CD4-positive, CD25-positive, alpha-beta regulatory T cell (primary cell): ENCODE measurements at regions not wholly inside any gene's neighbourhood (a gene's known extent, or its start where the extent isn't known, plus 50 kb on each side); places are given as distances from the start of the nearest gene placed in this dataset.

Experiments used
- ATAC-seq, 2 donors: fragments of 150-1000 bp; cut with Tn5 transposase; one replicate each; pipeline ENCODE4 v1.10.0; 2021; ENCODE audit warnings: low read depth in 2 of 2, moderate number of reproducible peaks in 2 of 2, moderate library complexity in 1 of 2
- DNase-seq, 3 donors: peaks; one replicate each; pipeline versions ENCODE4 v3.0.0 to v3.0.0-alpha.2; 2012 to 2022; ENCODE audit warnings: mixed read lengths in 1 of 3
- H3K27ac ChIP-seq: one replicate; pipeline ENCODE4 v1.7.0; 2013; ENCODE audit warnings: mild to moderate bottlenecking, low read length; ENCODE audit not compliant: insufficient read depth, poor library complexity, severe bottlenecking
- H3K27me3 ChIP-seq: one replicate; pipeline ENCODE4 v1.7.0; 2013; ENCODE audit warnings: low read length; ENCODE audit not compliant: control insufficient read depth, insufficient read depth
- H3K36me3 ChIP-seq: one replicate; pipeline ENCODE4 v1.7.0; 2013; ENCODE audit warnings: mild to moderate bottlenecking, low read length, moderate library complexity; ENCODE audit not compliant: control insufficient read depth, insufficient read depth
- H3K4me1 ChIP-seq: 2 replicates; pipeline ENCODE4 v1.7.0; 2013; ENCODE audit warnings: mild to moderate bottlenecking, low read length; ENCODE audit not compliant: insufficient read depth, control insufficient read depth, poor library complexity, severe bottlenecking
- H3K4me3 ChIP-seq: one replicate; pipeline ENCODE4 v1.7.0; 2013; ENCODE audit warnings: low read depth, mild to moderate bottlenecking, low read length, moderate library complexity
- H3K9me3 ChIP-seq, 2 experiments: 1 replicate in 1 of 2; 2 replicates in 1 of 2; pipeline ENCODE4 v1.7.0; 2013; ENCODE audit warnings: low read length in 2 of 2, mild to moderate bottlenecking in 1 of 2, moderate library complexity in 1 of 2; ENCODE audit not compliant: control insufficient read depth in 2 of 2
- H3K27ac Mint-ChIP-seq, 3 donors: one replicate each; pipeline ENCODE4 v1.8.0; 2020 to 2022; ENCODE audit warnings: mild to moderate bottlenecking in 3 of 3, mixed read lengths in 3 of 3, moderate library complexity in 2 of 3
- H3K27me3 Mint-ChIP-seq: one replicate; pipeline ENCODE4 v1.8.0; 2022; ENCODE audit warnings: mild to moderate bottlenecking, mixed read lengths
- H3K36me3 Mint-ChIP-seq: one replicate; pipeline ENCODE4 v1.8.0; 2020; ENCODE audit warnings: mixed read lengths
- H3K4me1 Mint-ChIP-seq, 4 donors: one replicate each; pipeline ENCODE4 v1.8.0; 2020 to 2022; ENCODE audit warnings: mixed read lengths in 4 of 4, mild to moderate bottlenecking in 1 of 4
- H3K4me3 Mint-ChIP-seq, 4 donors: one replicate each; pipeline ENCODE4 v1.8.0; 2020 to 2022; ENCODE audit warnings: mild to moderate bottlenecking in 4 of 4, mixed read lengths in 4 of 4, moderate library complexity in 3 of 4
- H3K9me3 Mint-ChIP-seq, 7 donors: one replicate each; pipeline ENCODE4 v1.8.0; 2020 to 2022; ENCODE audit warnings: mixed read lengths in 7 of 7, mild to moderate bottlenecking in 3 of 7, moderate library complexity in 2 of 7

GRCh38 chr2:176633754-176634153 lies 364.5 kb downstream of the MTX2 start:
- Mint-ChIP-seq H3K36me3 (no peaks in the 10 kb centered on the region), H3K4me3 (peak overlapping the region in 1 of 4 donors; percentile 43), H3K27ac (no peak overlapping the region), H3K27me3 (peaks cover 43% of the 10 kb centered on the region), H3K4me1 (peaks cover 0 to 8% (median 2%) of the 10 kb centered on the region in 4 donors), H3K9me3 (no peaks in the 10 kb centered on the region)
- Histone ChIP-seq H3K4me3 (no peak overlapping the region), H3K4me1 (peaks cover 12% of the 10 kb centered on the region), H3K27me3 (peaks cover 29% of the 10 kb centered on the region), H3K27ac (no peak overlapping the region), H3K36me3 (no peaks in the 10 kb centered on the region), H3K9me3 (no peaks in the 10 kb centered on the region)
- ATAC-seq (no peak), DNase-seq (no peak)

- peaks cover 0 to 8% (median 2%) of the 10 kb centered on the region in 4 donors for H3K4me1 Mint-ChIP-seq
- H3K27me3 ChIP-seq, result peaks cover 45% of the 10 kb centered on the region
Measured at GRCh38 chr2:176636401-176636800, 367.2 kb downstream of the MTX2 start.

GRCh38 chr2:176637142-176637485 lies 367.9 kb downstream of the MTX2 start:
- peaks cover 65% of the 10 kb centered on the region for H3K27me3 Mint-ChIP-seq
- no peak overlapping the region for H3K27ac Mint-ChIP-seq
- DNase-seq, result no peak

More at GRCh38 chr2:176636401-176636800, 367.2 kb downstream of the MTX2 start:
- Histone ChIP-seq H3K9me3 (no peaks in the 10 kb centered on the region), H3K4me1 (peaks cover 12% of the 10 kb centered on the region), H3K27ac (no peak overlapping the region), H3K36me3 (no peaks in the 10 kb centered on the region), H3K4me3 (no peak overlapping the region)
- ATAC-seq, result no peak
- no peaks in the 10 kb centered on the region for H3K36me3 Mint-ChIP-seq
- H3K9me3 Mint-ChIP-seq, result no peaks in the 10 kb centered on the region
- H3K27me3 Mint-ChIP-seq, result peaks cover 57% of the 10 kb centered on the region
- DNase-seq, result no peak
- H3K4me3 Mint-ChIP-seq, result no peak overlapping the region
- no peak overlapping the region for H3K27ac Mint-ChIP-seq

DNA sequence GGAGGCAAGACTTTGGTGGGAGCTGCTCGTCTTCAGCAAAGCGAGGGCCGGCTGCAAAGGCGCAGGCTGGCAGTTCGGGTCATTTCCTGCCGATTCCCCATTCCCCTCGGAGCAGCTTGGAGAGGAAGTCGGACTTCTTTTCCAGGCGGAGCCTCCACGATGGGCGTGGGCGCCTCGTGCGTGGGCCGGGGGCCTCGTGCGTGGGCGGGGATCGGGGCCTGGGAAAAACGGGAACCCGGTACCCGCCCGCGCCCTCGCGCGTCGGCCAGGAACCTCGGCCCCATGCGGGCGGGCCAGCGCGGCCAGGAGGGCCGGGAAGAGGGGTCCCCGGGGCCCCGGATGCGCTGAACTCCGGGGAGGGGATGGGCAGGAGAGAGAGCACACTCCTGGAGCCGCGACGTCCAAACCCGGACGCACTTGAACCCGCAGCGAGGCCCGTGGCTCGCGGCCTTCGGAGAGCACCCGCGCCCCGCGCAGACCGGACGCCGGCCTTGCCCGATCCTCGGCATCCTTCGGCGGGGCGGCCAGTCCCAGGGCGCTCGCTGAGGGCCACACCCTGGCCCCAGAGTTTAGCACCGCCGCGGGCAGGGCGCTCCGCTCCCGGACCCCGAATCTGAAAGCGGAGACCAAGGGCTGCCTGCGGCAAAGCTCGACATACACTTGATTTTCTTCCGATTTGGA lies 368.4 kb downstream of the MTX2 start:
- Histone ChIP-seq H3K27me3 (peaks cover 46% of the 10 kb centered on the region), H3K27ac (no peak overlapping the region), H3K9me3 (no peaks in the 10 kb centered on the region), H3K4me1 (peaks cover 12% of the 10 kb centered on the region), H3K36me3 (no peaks in the 10 kb centered on the region), H3K4me3 (no peak overlapping the region)
- Mint-ChIP-seq H3K36me3 (no peaks in the 10 kb centered on the region), H3K9me3 (no peaks in the 10 kb centered on the region), H3K27me3 (peaks cover 62% of the 10 kb centered on the region), H3K27ac (no peak overlapping the region), H3K4me3 (peak overlapping the region in 2 of 4 donors; percentile 62 to 69), H3K4me1 (peaks cover 0 to 8% (median 2%) of the 10 kb centered on the region in 4 donors)
- ATAC-seq, result no peak
- no peak for DNase-seq

More at GRCh38 chr2:176637142-176637485, 367.9 kb downstream of the MTX2 start:
- Mint-ChIP-seq H3K4me1 (peaks cover 0 to 8% (median 2%) of the 10 kb centered on the region in 4 donors), H3K9me3 (no peaks in the 10 kb centered on the region), H3K36me3 (no peaks in the 10 kb centered on the region), H3K4me3 (peak overlapping the region in 3 of 4 donors; percentile 62 to 69 (median 68))
- no peaks in the 10 kb centered on the region for H3K9me3 ChIP-seq
- H3K4me1 ChIP-seq, result peaks cover 12% of the 10 kb centered on the region
- H3K27ac ChIP-seq, result no peak overlapping the region
- ATAC-seq, result no peak
- no peaks in the 10 kb centered on the region for H3K36me3 ChIP-seq
- peaks cover 45% of the 10 kb centered on the region for H3K27me3 ChIP-seq
- H3K4me3 ChIP-seq, result no peak overlapping the region

- Mint-ChIP-seq H3K4me3 (peak overlapping the region in 3 of 4 donors; percentile 38 to 52 (median 41)), H3K27ac (no peak overlapping the region), H3K9me3 (no peaks in the 10 kb centered on the region), H3K4me1 (peaks cover 0 to 8% (median under 1%) of the 10 kb centered on the region in 4 donors), H3K36me3 (no peaks in the 10 kb centered on the region), H3K27me3 (peaks cover 64% of the 10 kb centered on the region)
- H3K36me3 ChIP-seq, result no peaks in the 10 kb centered on the region
- no peaks in the 10 kb centered on the region for H3K9me3 ChIP-seq
- peaks cover 12% of the 10 kb centered on the region for H3K4me1 ChIP-seq
- H3K4me3 ChIP-seq, result no peak overlapping the region
- H3K27ac ChIP-seq, result no peak overlapping the region
- H3K27me3 ChIP-seq, result peaks cover 48% of the 10 kb centered on the region
- peak; percentile 3 to 52 (median 31) for DNase-seq
- peak in 1 of 2 donors; percentile 57 for ATAC-seq
Measured at GRCh38 chr2:176638167-176639015, 369.1 kb downstream of the MTX2 start.

- H3K4me3 Mint-ChIP-seq, result no peak overlapping the region
Measured at GRCh38 chr2:176639016-176639343, 369.7 kb downstream of the MTX2 start.

DNA sequence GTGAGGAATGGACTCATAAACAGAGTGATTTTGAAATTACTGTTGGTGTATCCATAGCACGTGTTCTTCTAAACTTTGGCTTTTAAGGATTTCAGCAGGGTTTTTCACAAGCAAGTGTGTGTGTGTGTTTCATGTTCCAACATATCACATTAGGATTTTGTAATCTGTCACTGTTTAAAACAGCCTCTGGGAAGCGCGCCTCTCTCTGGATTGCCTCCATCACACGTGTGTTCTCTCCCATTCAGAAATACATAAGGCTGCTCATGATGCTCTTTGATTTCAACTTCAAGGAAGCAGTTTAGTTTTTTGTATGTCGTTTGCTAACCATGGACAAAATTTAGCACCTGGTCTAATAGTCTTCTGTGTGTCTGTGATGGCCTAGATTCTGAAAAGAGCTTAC lies 370.4 kb downstream of the MTX2 start:
- Histone ChIP-seq H3K36me3 (no peaks in the 10 kb centered on the region), H3K9me3 (no peaks in the 10 kb centered on the region), H3K27ac (no peak overlapping the region), H3K27me3 (peaks cover 45% of the 10 kb centered on the region), H3K4me3 (no peak overlapping the region), H3K4me1 (peaks cover 12% of the 10 kb centered on the region)
- no peak overlapping the region for H3K27ac Mint-ChIP-seq
- peaks cover 66% of the 10 kb centered on the region for H3K27me3 Mint-ChIP-seq
- peaks cover 0 to 8% (median under 1%) of the 10 kb centered on the region in 4 donors for H3K4me1 Mint-ChIP-seq
- no peaks in the 10 kb centered on the region for H3K9me3 Mint-ChIP-seq
- no peak for ATAC-seq
- H3K36me3 Mint-ChIP-seq, result no peaks in the 10 kb centered on the region
- H3K4me3 Mint-ChIP-seq, result no peak overlapping the region
- no peak for DNase-seq

More at GRCh38 chr2:176639016-176639343, 369.7 kb downstream of the MTX2 start:
- no peaks in the 10 kb centered on the region for H3K36me3 Mint-ChIP-seq
- Histone ChIP-seq H3K27ac (no peak overlapping the region), H3K4me1 (peaks cover 12% of the 10 kb centered on the region), H3K36me3 (no peaks in the 10 kb centered on the region), H3K4me3 (no peak overlapping the region), H3K27me3 (peaks cover 44% of the 10 kb centered on the region), H3K9me3 (no peaks in the 10 kb centered on the region)
- ATAC-seq (no peak), DNase-seq (no peak)
- H3K9me3 Mint-ChIP-seq, result no peaks in the 10 kb centered on the region
- H3K27ac Mint-ChIP-seq, result no peak overlapping the region
- peaks cover 0 to 8% (median under 1%) of the 10 kb centered on the region in 4 donors for H3K4me1 Mint-ChIP-seq
- H3K27me3 Mint-ChIP-seq, result peaks cover 64% of the 10 kb centered on the region
